ENCODE measurements at regions not wholly inside any gene's neighbourhood (a gene's known extent, or its start where the extent isn't known, plus 50 kb on each side); places are given as distances from the start of the nearest gene placed in this dataset.

DNA sequence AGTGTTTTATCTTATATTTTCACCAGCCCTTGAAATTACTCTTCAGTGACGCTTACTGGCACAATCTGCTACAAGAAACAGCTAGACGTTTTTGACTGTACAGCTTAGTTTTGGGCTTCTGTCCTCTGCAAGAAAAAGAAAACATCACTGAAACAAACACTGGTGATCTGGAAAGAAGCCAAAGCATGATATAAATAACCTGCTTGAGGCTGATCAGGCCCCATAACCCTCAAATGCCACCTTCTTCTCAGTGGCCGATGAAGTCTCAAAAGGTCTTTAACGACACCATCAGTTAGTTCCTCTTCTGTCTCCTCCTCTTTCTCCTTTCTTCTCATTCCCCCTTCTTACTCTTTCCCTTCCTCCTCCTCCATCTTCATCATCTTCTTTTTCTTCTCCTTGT lies 942.3 kb upstream of the TMEM132C start:
- Histone ChIP-seq H3K9me3 (ENCODE audit: control insufficient read depth, low read depth, low read length) (no peaks in the 10 kb centered on the region), H4K5ac (ENCODE audit: insufficient read length, low read depth, low read length) (no peak overlapping the region), H4K91ac (ENCODE audit: insufficient read length, low read depth, low read length) (no peak overlapping the region), H2AK5ac (ENCODE audit: insufficient read length, low read length) (no peak overlapping the region), H2BK15ac (ENCODE audit: low read depth, low read length) (no peak overlapping the region), H3K4ac (ENCODE audit: low read depth, low read length) (no peak overlapping the region), H3K18ac (ENCODE audit: insufficient read length, low read depth, low read length) (no peak overlapping the region), H3K9ac (ENCODE audit: extremely low read depth, insufficient read length, low read length) (no peak overlapping the region), H3K4me2 (ENCODE audit: insufficient read depth, insufficient read length, low read length) (no peak overlapping the region), H4K20me1 (ENCODE audit: control insufficient read depth, insufficient read depth, insufficient read length) (no peaks in the 10 kb centered on the region), H3K14ac (ENCODE audit: insufficient read depth, low read length) (no peak overlapping the region), H2BK5ac (ENCODE audit: insufficient read length, low read length) (no peak overlapping the region), H3K27me3 (ENCODE audit: insufficient read depth, low read length) (no peaks in the 10 kb centered on the region), H3T11ph (ENCODE audit: low read length) (no peak overlapping the region), H3K79me1 (ENCODE audit: insufficient read depth, low read depth, low read length, poor library complexity, severe bottlenecking) (no peaks in the 10 kb centered on the region), H3K23me2 (ENCODE audit: insufficient read length, low read depth, low read length, poor library complexity, severe bottlenecking) (no peaks in the 10 kb centered on the region), H3K4me1 (ENCODE audit: insufficient read depth, low read length) (no peaks in the 10 kb centered on the region), H2BK12ac (ENCODE audit: insufficient read length, low read depth, low read length) (no peak overlapping the region), H2AFZ (ENCODE audit: low read length) (no peak overlapping the region), H2BK120ac (ENCODE audit: low read depth, low read length, poor library complexity, severe bottlenecking) (no peak overlapping the region), H3K56ac (ENCODE audit: insufficient read length, low read depth, low read length) (no peak overlapping the region), H4K8ac (replicated peaks; ENCODE audit: insufficient read length, low read depth, low read length) (no peak overlapping the region), H3K23ac (ENCODE audit: insufficient read length, low read depth, low read length) (no peak overlapping the region), H3K27ac (ENCODE audit: insufficient read length, low read depth, low read length) (no peak overlapping the region), H3K79me2 (ENCODE audit: insufficient read depth, low read length) (no peaks in the 10 kb centered on the region), H2BK20ac (ENCODE audit: low read depth, low read length, poor library complexity, severe bottlenecking) (no peak overlapping the region)
- Mint-ChIP-seq H3K27ac (no peak overlapping the region), H3K9me3 (no peaks in the 10 kb centered on the region; a peak in 1 of 5 replicates), H3K4me3 (no peak overlapping the region), H3K27me3 (ENCODE audit: low read depth) (peaks cover 25% of the 10 kb centered on the region), H3K36me3 (ENCODE audit: insufficient read depth in 1 of 3, low read depth in 3 of 3) (no peaks in the 10 kb centered on the region), H3K4me1 (no peaks in the 10 kb centered on the region)
- TF ChIP-seq CTCF (conservative IDR thresholded peaks at IDR 0.05): no peak
- no peak for DNase-seq
- no CpG with 5 or more reads among the region's 4 CpGs for WGBS (ENCODE audit: extremely low coverage, insufficient read length, low lambda C conversion rate)

Measured in H9 (cell line).